ENCODE measurements at regions not wholly inside any gene's neighbourhood (a gene's known extent, or its start where the extent isn't known, plus 50 kb on each side); places are given as distances from the start of the nearest gene placed in this dataset.

DNA sequence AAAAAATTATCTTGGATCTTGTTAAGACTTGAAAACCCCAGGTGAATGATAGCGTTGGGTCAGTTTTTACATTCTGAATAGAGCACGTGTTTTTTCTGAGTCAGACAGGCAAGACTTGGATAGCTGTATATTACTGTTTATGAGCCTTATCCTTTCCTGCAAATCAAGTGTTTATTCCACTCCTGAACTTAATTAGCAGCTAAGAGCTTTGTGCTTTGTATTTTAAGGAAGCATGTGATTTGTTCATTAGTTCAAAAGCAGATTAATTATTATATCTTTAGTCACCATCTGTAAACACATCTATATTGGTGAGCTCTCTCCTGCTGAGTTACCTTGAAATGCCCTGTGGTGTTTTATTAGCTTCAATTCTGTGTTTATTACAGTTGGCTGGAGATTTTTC lies 98.6 kb upstream of the PRPS1L1 start:
- TF ChIP-seq, protein P1, sequence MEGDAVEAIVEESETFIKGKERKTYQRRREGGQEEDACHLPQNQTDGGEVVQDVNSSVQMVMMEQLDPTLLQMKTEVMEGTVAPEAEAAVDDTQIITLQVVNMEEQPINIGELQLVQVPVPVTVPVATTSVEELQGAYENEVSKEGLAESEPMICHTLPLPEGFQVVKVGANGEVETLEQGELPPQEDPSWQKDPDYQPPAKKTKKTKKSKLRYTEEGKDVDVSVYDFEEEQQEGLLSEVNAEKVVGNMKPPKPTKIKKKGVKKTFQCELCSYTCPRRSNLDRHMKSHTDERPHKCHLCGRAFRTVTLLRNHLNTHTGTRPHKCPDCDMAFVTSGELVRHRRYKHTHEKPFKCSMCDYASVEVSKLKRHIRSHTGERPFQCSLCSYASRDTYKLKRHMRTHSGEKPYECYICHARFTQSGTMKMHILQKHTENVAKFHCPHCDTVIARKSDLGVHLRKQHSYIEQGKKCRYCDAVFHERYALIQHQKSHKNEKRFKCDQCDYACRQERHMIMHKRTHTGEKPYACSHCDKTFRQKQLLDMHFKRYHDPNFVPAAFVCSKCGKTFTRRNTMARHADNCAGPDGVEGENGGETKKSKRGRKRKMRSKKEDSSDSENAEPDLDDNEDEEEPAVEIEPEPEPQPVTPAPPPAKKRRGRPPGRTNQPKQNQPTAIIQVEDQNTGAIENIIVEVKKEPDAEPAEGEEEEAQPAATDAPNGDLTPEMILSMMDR (conservative IDR thresholded peaks at IDR 0.05 in 1 of 2, IDR thresholded peaks at IDR 0.05 in 1 of 2; ENCODE audit: extremely low read depth in 1 of 2, insufficient read depth in 1 of 2, low read depth in 1 of 2, low read length in 2 of 2) = no peak
- no peak for TF ChIP-seq EZH2 (IDR thresholded peaks at IDR 0.05; ENCODE audit: borderline replicate concordance, low read length)
